H1 (cell line): ENCODE measurements at regions not wholly inside any gene's neighbourhood (a gene's known extent, or its start where the extent isn't known, plus 50 kb on each side); places are given as distances from the start of the nearest gene placed in this dataset.
A peak's percentile ranks its signal among the peaks of the same experiment; 100 is the strongest.

Experiments
- CTCF ChIA-PET: fragments of 300-600 bp; sonication (Branson Sonifier 250); formaldehyde crosslinking; loops from one replicate; lab custom pipeline; 2021; ENCODE audit not compliant: partially characterized antibody; lab: Charles Lee
- POLR2A ChIA-PET: fragments of 300-600 bp; sonication (Branson Sonifier 250); formaldehyde crosslinking; loops from one replicate; lab custom pipeline; 2021; ENCODE audit warnings: inconsistent platforms; ENCODE audit not compliant: partially characterized antibody; lab: Charles Lee
- DNase-seq, 2 experiments: peaks; one replicate each; pipeline versions ENCODE4 v3.0.0 to v3.0.0-alpha.2; 2010 to 2022; ENCODE audit warnings: low spot score in 2 of 2, low read depth in 1 of 2, mixed read lengths in 1 of 2
- FAIRE-seq: peaks from 2 replicates; lab custom pipeline; 2011; peaks lifted over from hg19 to GRCh38; lab: Jason Lieb, UNC
- H2AFZ ChIP-seq: 2 replicates; pipeline ENCODE4 v1.8.1; 2012; ENCODE audit warnings: low read length, inconsistent platforms
- H2AK5ac ChIP-seq: 2 replicates; pipeline ENCODE4 v1.6.1; 2013; ENCODE audit warnings: low read depth, low read length
- H2BK120ac ChIP-seq: replicated peaks from 2 replicates; pipeline ENCODE3; 2013; ENCODE audit warnings: low read depth, low read length, inconsistent platforms
- H2BK12ac ChIP-seq: 2 replicates; pipeline ENCODE4 v1.6.1; 2013; ENCODE audit warnings: low read depth, low read length
- H2BK15ac ChIP-seq: 2 replicates; pipeline ENCODE4 v1.6.1; 2013; ENCODE audit warnings: low read length
- H2BK20ac ChIP-seq: 2 replicates; pipeline ENCODE4 v1.6.1; 2013; ENCODE audit warnings: low read length
- H2BK5ac ChIP-seq: 2 replicates; pipeline ENCODE4 v1.6.1; 2013; ENCODE audit warnings: low read depth, low read length
- H3K14ac ChIP-seq: 2 replicates; pipeline ENCODE4 v1.6.1; 2013; ENCODE audit warnings: inconsistent platforms; ENCODE audit not compliant: insufficient read length
- H3K18ac ChIP-seq: 2 replicates; pipeline ENCODE4 v1.6.1; 2013; ENCODE audit warnings: low read length; ENCODE audit errors: extremely low read depth
- H3K23ac ChIP-seq: 2 replicates; pipeline ENCODE4 v1.6.1; 2013; ENCODE audit warnings: inconsistent platforms; ENCODE audit not compliant: insufficient read length
- H3K23me2 ChIP-seq: 2 replicates; pipeline ENCODE4 v1.6.1; 2013; ENCODE audit warnings: low read depth, low read length
- H3K27ac ChIP-seq: 2 replicates; pipeline ENCODE4 v1.6.1; 2011; ENCODE audit warnings: low read depth, low read length, inconsistent platforms
- H3K27me3 ChIP-seq, 4 experiments: replicated peaks in 1 of 4; 1 replicate in 1 of 4; 2 replicates in 3 of 4; pipeline versions ENCODE4 v1.6.1 to v1.8.1; 2011 to 2013; ENCODE audit warnings: low read length in 3 of 4, mild to moderate bottlenecking in 3 of 4, inconsistent platforms in 2 of 4, mixed read lengths in 2 of 4, moderate library complexity in 1 of 4; ENCODE audit not compliant: control insufficient read depth in 3 of 4, insufficient read depth in 3 of 4; ENCODE audit errors: extremely low read depth in 1 of 4
- H3K36me3 ChIP-seq, 4 experiments: 2 replicates each; pipeline versions ENCODE4 v1.6.1 to v1.8.1; 2011 to 2013; ENCODE audit warnings: mild to moderate bottlenecking in 4 of 4, low read length in 3 of 4, moderate library complexity in 2 of 4, control low read depth in 1 of 4, inconsistent platforms in 1 of 4; ENCODE audit not compliant: insufficient read depth in 4 of 4, control insufficient read depth in 2 of 4
- H3K4ac ChIP-seq: replicated peaks from 2 replicates; pipeline ENCODE3; 2013; ENCODE audit warnings: low read length, low read depth, mixed read lengths, inconsistent platforms; ENCODE audit not compliant: insufficient read length
- H3K4me1 ChIP-seq, 4 experiments: replicated peaks in 1 of 4; 1 replicate in 1 of 4; 2 replicates in 3 of 4; pipeline versions ENCODE4 v1.6.1 to v1.8.1; 2011 to 2013; ENCODE audit warnings: low read length in 3 of 4, inconsistent platforms in 2 of 4, mixed read lengths in 1 of 4; ENCODE audit not compliant: insufficient read depth in 4 of 4, control insufficient read depth in 3 of 4
- H3K4me2 ChIP-seq, 2 experiments: 2 replicates each; pipeline versions ENCODE4 v1.6.1 to v1.8.1; 2011 to 2013; ENCODE audit warnings: low read depth in 2 of 2, low read length in 2 of 2, control low read depth in 1 of 2, inconsistent platforms in 1 of 2, mild to moderate bottlenecking in 1 of 2; ENCODE audit not compliant: insufficient read depth in 1 of 2
- H3K4me3 ChIP-seq, 4 experiments: fragments of 200-600, 300-600 bp in 1 of 4; sonication (generic), shearing (Covaris generic), sonication (Bioruptor Twin) in 1 of 4; 2 replicates each; pipeline versions ENCODE4 v1.5.1 to v1.8.1; 2011 to 2016; ENCODE audit warnings: low read length in 4 of 4, low read depth in 3 of 4, control low read depth in 2 of 4, inconsistent platforms in 2 of 4, mild to moderate bottlenecking in 2 of 4, mixed read lengths in 1 of 4, moderate library complexity in 1 of 4; ENCODE audit not compliant: insufficient read depth in 2 of 4; ENCODE audit errors: extremely low read depth in 1 of 4
- H3K56ac ChIP-seq: replicated peaks from 2 replicates; pipeline ENCODE3; 2013; ENCODE audit warnings: low read depth, mild to moderate bottlenecking, mixed read lengths, low read length, inconsistent platforms; ENCODE audit not compliant: insufficient read length
- H3K79me1 ChIP-seq: 2 replicates; pipeline ENCODE4 v1.6.1; 2013; ENCODE audit warnings: low read depth, low read length, control low read depth
- H3K79me2 ChIP-seq, 2 experiments: 2 replicates each; pipeline versions ENCODE4 v1.6.1 to v1.8.1; 2012 to 2013; ENCODE audit warnings: low read length in 2 of 2, mild to moderate bottlenecking in 2 of 2, inconsistent platforms in 1 of 2; ENCODE audit not compliant: insufficient read depth in 2 of 2, control insufficient read depth in 1 of 2
- H3K9ac ChIP-seq, 4 experiments: replicated peaks in 1 of 4; 1 replicate in 1 of 4; 2 replicates in 3 of 4; pipeline versions ENCODE4 v1.6.1 to v1.8.1; 2011 to 2013; ENCODE audit warnings: low read depth in 3 of 4, low read length in 3 of 4, control low read depth in 2 of 4, mild to moderate bottlenecking in 2 of 4, moderate library complexity in 2 of 4, inconsistent platforms in 1 of 4; ENCODE audit errors: extremely low read depth in 1 of 4
- H3K9me3 ChIP-seq, 2 experiments: 2 replicates each; pipeline versions ENCODE4 v1.6.1 to v1.8.1; 2012 to 2013; ENCODE audit warnings: mild to moderate bottlenecking in 2 of 2, moderate library complexity in 2 of 2, control low read depth in 1 of 2, inconsistent platforms in 1 of 2, low read depth in 1 of 2, low read length in 1 of 2, mixed read lengths in 1 of 2; ENCODE audit not compliant: insufficient read depth in 2 of 2
- H4K20me1 ChIP-seq, 2 experiments: replicated peaks in 1 of 2; 2 replicates each; pipeline versions ENCODE3 to v1.8.1; 2011 to 2013; ENCODE audit warnings: inconsistent platforms in 2 of 2, low read length in 2 of 2, mild to moderate bottlenecking in 1 of 2; ENCODE audit not compliant: insufficient read depth in 2 of 2, control insufficient read depth in 1 of 2
- H4K5ac ChIP-seq: 2 replicates; pipeline ENCODE4 v1.6.1; 2013; ENCODE audit warnings: low read length, low read depth, mixed read lengths, inconsistent platforms; ENCODE audit not compliant: insufficient read length
- H4K8ac ChIP-seq: 2 replicates; pipeline ENCODE4 v1.8.0; 2013; ENCODE audit warnings: mild to moderate bottlenecking, moderate library complexity, low read length, inconsistent platforms; ENCODE audit not compliant: insufficient read depth; ENCODE audit errors: extremely low read depth
- H4K91ac ChIP-seq: replicated peaks from 2 replicates; pipeline ENCODE3; 2013; ENCODE audit warnings: low read length, mixed read lengths, inconsistent platforms; ENCODE audit not compliant: insufficient read length
- ATF2 ChIP-seq: IDR thresholded peaks from 2 replicates; pipeline ENCODE4 v1.6.1; 2012; ENCODE audit warnings: low read length, inconsistent platforms
- CTBP2 ChIP-seq: IDR thresholded peaks from 2 replicates; pipeline ENCODE4 v1.7.0; 2011; ENCODE audit warnings: borderline replicate concordance, mild to moderate bottlenecking, moderate library complexity, mixed read lengths, low read length; ENCODE audit not compliant: insufficient read depth, insufficient read length
- CTCF ChIP-seq, 3 experiments: IDR thresholded peaks; 1 replicate in 2 of 3; 2 replicates in 1 of 3; pipeline versions ENCODE4 v1.5.1 to v1.6.1; 2011; ENCODE audit warnings: low read length in 3 of 3, mild to moderate bottlenecking in 3 of 3, inconsistent platforms in 2 of 3, low read depth in 1 of 3, moderate library complexity in 1 of 3; ENCODE audit not compliant: insufficient read depth in 1 of 3; ENCODE audit errors: control extremely low read depth in 1 of 3
- KDM4A ChIP-seq: IDR thresholded peaks from one replicate; pipeline ENCODE4 v1.7.1; 2012; ENCODE audit warnings: low read depth, mild to moderate bottlenecking, moderate library complexity, low read length, inconsistent platforms; ENCODE audit not compliant: severe bottlenecking
- POLR2A ChIP-seq, 2 experiments: IDR thresholded peaks; 1 replicate in 1 of 2; 2 replicates in 1 of 2; pipeline ENCODE4 v1.6.1; 2011; ENCODE audit warnings: low read depth in 2 of 2, low read length in 2 of 2, mild to moderate bottlenecking in 2 of 2; ENCODE audit errors: control extremely low read depth in 1 of 2
- RBBP5 ChIP-seq: IDR thresholded peaks from 2 replicates; pipeline ENCODE4 v1.7.1; 2012; ENCODE audit warnings: low read depth, mild to moderate bottlenecking, inconsistent platforms, low read length, moderate library complexity, borderline replicate concordance
- SIN3A ChIP-seq, 2 experiments: IDR thresholded peaks in 1 of 2; conservative IDR thresholded peaks in 1 of 2; 2 replicates each; pipeline ENCODE4 v1.6.1; 2011 to 2012; ENCODE audit warnings: low read length in 2 of 2, improper control_type of control experiment in 1 of 2, low read depth in 1 of 2, mild to moderate bottlenecking in 1 of 2
- SP4 ChIP-seq: IDR thresholded peaks from 2 replicates; pipeline ENCODE4 v1.6.1; 2012; ENCODE audit warnings: low read length, inconsistent platforms
- YY1 ChIP-seq: IDR thresholded peaks from 2 replicates; pipeline ENCODE4 v1.6.1; 2011; ENCODE audit warnings: low read depth, mild to moderate bottlenecking, low read length
- WGBS, 2 experiments: shearing (Covaris generic) in 1 of 2; methylation state at CpG; one replicate each; pipeline versions ENCODE4 v1.1.6 to v1.1.7; 2013 to 2015; ENCODE audit warnings: low lambda C conversion rate in 2 of 2, mixed read lengths in 2 of 2, inconsistent platforms in 1 of 2, low coverage in 1 of 2, missing lambda C conversion rate in 1 of 2; ENCODE audit not compliant: insufficient replicate concordance in 2 of 2, insufficient coverage in 1 of 2, insufficient read length in 1 of 2; ENCODE audit errors: extremely low coverage in 1 of 2, missing lambda C conversion rate in 1 of 2; 5-methylcytosine and 5-hydroxymethylcytosine counted together

DNA sequence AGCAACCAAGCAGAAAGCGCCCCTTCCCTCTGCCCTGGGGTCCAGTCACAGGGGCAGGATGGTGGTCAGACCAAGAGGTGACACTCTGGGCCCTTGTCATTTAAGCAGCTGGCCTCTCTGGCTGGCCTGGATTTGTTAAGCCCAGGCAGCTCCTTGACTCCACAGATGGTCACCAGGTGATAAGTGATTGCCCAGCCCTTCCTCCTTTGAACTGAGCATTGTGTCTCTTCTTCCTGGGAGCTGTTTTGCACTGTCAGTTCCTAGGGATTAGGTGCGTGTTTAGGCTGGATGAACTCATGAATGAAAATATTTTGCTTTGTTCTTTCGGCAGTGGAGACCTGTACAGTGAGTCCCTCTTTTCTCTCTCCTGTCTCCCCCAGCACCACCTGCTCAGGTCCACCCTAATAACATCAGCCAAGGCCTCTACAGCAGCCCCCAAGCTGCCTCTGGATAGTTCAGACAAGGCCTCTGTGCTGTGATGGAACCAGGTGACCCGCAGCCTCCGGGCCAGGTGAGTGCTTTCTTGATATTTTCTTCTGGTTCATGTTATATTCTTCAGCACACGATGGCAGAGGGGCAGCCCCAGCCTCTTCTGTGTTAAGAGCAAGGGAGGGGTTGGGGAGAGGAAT is 139.7 kb upstream of the PITX1 start:
- Histone ChIP-seq H3K23ac (no peak overlapping the region), H3K23me2 (no peaks in the 10 kb centered on the region), H3K14ac (no peak overlapping the region), H2AK5ac (no peak overlapping the region), H3K27me3 (no peaks in the 10 kb centered on the region; a peak in 3 of 7 replicates), H3K4me3 (no peak overlapping the region), H2BK120ac (no peak overlapping the region), H3K36me3 (no peaks in the 10 kb centered on the region), H2BK12ac (0 out of 2 replicates have a peak overlapping the region, but pooled peaks have one; percentile 23), H2BK15ac (no peak overlapping the region), H3K4me1 (no peaks in the 10 kb centered on the region), H4K8ac (no peak overlapping the region), H3K9me3 (no peaks in the 10 kb centered on the region), H4K91ac (no peak overlapping the region), H3K18ac (no peak overlapping the region), H4K5ac (no peak overlapping the region), H3K79me1 (no peaks in the 10 kb centered on the region), H3K4me2 (no peak overlapping the region), H3K79me2 (no peaks in the 10 kb centered on the region), H2BK20ac (no peak overlapping the region), H3K27ac (no peak overlapping the region), H2BK5ac (no peak overlapping the region), H3K56ac (no peak overlapping the region), H2AFZ (no peak overlapping the region), H4K20me1 (no peaks in the 10 kb centered on the region), H3K4ac (no peak overlapping the region), H3K9ac (no peak overlapping the region)
- ChIA-PET POLR2A (no interaction called here), CTCF (interaction anchor here (0.7 to 3.3 kb wide), 24 partner anchors 8 to 164 kb away, joined by 3 to 23 read pairs (median 5); no protein-coding TSS in a partner anchor)
- 80% methylated on average over 6 of the region's 6 CpGs; no CpG with 5 or more reads in 1 of the 2 experiments for WGBS, 2 experiments
- DNase-seq (no peak), FAIRE-seq (no peak)
- no peak for TF ChIP-seq POLR2A (IDR thresholded peaks at IDR 0.05; ENCODE audit: control extremely low read depth in 1 of 2, low read depth in 2 of 2, low read length in 2 of 2)
- TF ChIP-seq SP4: no peak
- no peak for TF ChIP-seq YY1
- no peak for TF ChIP-seq SIN3A (conservative IDR thresholded peaks at IDR 0.05 in 1 of 2, IDR thresholded peaks at IDR 0.05 in 1 of 2; ENCODE audit: low read depth in 1 of 2, low read length in 2 of 2)
- no peak for TF ChIP-seq CTBP2
- TF ChIP-seq RBBP5: no peak
- TF ChIP-seq CTCF (IDR thresholded peaks at IDR 0.05; ENCODE audit: control extremely low read depth in 1 of 3, insufficient read depth in 1 of 3, low read depth in 1 of 3, low read length in 3 of 3): no peak
- no peak for TF ChIP-seq KDM4A
- TF ChIP-seq ATF2: no peak
